HG03521 (cell line): ENCODE measurements at regions not wholly inside any gene's neighbourhood (a gene's known extent, or its start where the extent isn't known, plus 50 kb on each side); places are given as distances from the start of the nearest gene placed in this dataset.

Source experiments
- ATAC-seq: cut with Tn5 transposase; IDR thresholded peaks from one replicate; pipeline ENCODE4 v1.9.1; 2021; ENCODE audit warnings: mild to moderate bottlenecking, moderate library complexity; ENCODE audit not compliant: unreplicated experiment

GRCh38 chr4:148774134-148774533, 331.9 kb upstream of the NR3C2 start:
- no peak for ATAC-seq

DNA sequence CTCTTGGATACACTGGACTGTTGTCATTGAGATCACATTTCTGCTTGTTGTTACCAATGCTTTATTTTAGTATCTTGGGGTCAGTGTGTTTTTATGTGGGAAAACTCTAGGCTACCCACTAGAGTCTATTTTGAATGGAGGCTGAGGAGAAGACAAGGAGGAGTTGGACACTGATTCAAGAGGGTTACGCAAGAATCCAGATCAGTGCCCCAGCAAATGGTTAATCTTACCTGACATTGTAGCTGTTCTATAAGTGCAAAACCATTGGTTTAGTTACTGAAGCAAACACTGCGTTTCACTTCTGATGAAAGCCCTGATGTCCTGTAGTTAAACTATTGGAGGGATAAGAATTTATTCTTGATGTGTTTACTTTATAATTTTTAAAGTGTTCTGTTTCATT, 331.1 kb upstream of the NR3C2 start:
- ATAC-seq, result no peak

GRCh38 chr4:148770848-148771247, 328.6 kb upstream of the NR3C2 start:
- no peak for ATAC-seq

DNA sequence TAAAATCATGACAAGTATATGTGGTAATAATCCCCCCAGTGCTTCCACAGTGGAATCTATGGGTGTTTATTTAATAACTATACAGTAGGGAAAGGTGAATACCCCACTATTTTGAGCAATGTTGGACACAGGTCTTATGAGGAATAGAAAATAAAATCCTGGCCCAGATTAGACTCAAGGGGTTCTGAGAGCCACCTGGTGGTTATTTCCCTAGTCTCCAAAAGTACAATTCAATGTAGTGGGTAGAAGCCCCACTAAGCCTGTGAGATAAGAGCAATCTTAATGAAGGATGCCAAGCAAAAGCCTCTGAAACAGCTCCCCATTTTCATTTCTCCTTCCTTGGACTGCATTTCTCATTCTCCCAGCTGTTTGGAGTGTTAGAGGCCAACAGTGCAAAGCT, 328.2 kb upstream of the NR3C2 start:
- ATAC-seq, result no peak

- no peak for ATAC-seq
Measured at GRCh38 chr4:148764720-148765119, 322.5 kb upstream of the NR3C2 start.

DNA sequence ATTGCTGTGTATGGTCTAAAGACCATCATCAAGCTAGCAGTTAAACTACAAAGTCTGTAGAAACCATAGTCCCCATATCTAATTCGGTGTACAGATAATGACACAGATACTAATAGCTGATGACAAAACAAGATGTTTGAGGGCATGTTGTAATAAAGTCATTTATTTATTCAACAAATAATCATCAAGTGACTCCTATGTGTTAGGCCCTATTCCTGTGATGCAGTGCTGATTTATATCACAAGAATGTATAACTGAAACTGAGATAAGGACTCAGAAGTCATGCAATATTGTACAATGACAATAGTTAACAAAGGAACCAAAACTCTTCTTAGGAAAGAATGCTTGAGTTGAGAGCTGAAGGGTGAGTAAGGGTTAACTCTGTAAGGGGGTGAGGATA, 315.0 kb upstream of the NR3C2 start:
- ATAC-seq, result no peak

DNA sequence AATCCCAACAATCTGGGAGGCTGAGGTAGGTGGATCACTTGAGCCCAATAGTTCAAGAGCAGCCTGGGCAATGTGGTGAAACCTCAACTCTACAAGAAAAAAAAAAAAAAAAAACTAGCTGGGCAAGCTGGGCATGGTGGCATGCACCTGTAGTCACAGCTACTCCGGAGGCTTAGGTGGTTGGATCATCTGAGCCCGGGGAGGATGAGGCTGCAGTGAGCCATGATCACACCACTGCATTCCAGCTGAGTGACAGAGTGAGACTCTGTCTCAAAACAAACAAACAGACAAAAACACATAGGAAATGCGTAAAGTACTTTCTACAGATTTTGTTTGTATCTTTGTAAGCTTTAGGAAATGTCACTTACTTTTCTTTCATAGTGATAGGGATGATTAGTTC, 307.2 kb upstream of the NR3C2 start:
- no peak for ATAC-seq

DNA sequence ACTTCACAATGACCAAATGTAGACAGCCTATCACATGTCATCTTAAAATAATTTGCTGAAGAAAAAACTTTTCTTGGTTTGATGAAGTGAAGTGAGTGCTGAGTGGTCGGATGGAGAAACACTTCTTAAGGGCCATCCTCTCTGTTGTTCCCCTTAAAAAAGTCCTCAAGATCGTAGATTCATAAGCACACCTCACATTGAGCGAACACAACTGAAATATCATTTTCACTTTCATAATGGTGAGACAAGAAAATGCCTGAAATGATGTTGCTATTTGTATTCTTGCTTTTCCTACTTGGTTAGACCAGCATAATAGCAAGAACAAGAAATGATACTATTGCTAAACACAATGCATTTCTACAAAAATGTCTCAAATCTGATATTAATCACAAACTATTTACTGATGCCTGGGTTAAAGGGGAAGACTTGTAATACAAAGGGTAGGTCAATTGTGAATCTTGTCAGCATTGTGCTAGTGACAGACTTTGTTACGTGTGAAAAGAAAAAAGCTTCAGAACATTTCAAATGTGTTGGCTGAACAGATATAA, 305.6 kb upstream of the NR3C2 start:
- ATAC-seq, result no peak

DNA sequence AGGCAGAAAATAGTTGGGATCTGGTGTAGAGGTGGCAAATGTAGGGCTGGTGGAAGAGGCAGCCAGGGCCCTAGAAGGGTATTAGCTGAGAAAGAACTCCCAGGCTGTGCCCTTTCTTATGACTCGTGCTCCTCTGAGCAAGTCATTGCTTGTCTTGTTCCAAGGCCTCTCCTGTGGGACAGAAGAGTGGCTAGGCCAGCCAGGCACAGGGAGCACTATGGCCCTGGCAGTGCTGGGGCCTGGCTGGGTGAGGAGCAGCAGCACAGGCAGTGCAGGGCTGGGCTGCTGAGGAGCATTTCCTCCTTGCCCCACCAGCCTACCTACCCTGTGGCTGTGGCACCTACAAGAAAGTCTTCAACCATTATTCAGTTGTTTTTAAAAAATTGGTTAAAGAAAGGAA, 298.5 kb upstream of the NR3C2 start:
- ATAC-seq, result no peak

DNA sequence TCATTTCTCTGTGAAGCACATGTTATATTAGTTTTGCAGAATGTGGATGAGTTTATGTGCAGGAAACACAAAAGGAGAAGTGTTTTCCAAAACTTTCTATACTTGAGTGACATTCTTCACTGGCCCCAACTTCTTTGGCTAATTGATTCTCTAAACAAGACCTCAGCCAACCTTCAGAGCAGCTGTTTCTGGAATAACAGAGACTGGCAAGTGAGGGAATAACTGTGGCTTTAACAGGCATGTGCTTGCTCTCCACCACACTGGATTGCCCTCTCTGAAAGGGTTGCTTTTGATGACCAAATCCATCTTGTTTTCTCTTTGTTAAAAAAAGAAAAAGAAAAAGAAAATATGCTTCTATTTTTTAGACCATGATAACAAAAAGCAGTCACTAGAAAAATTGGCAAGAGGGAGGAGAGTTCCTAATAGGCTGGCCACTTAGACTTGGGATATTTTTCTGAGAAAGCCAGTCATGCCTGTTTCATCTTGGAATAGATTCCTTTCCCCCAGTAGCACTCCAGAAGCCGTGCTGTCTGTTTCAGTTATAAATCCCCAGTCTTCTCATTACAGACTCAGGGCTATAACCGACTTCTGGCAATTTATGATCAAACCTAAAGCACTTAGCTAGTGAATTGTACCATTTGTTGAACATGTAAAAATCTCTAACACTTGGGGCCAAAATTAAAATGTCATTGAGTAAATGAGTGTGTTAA, 295.0 kb upstream of the NR3C2 start:
- ATAC-seq, result no peak

GRCh38 chr4:148735432-148736155, 293.4 kb upstream of the NR3C2 start:
- ATAC-seq, result no peak

DNA sequence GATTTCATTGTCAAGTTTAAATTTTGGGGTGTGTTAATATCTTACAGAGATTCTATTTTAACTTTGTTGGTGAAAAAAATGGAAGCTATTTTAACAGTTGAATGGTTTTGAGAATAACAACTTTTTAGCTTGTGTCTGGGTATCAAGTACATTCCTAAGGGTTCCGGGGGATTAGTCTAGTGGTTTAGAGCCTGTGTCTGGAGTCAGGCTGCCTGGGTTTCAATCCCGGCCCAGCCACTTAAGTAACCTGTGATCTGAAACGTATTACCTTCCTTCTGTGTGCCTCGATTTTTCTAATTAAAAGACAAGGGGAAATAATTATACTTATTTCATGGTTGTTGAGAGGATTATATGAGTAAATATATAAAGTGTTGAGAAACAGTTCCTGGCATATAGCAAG, 288.6 kb upstream of the NR3C2 start:
- no peak for ATAC-seq

DNA sequence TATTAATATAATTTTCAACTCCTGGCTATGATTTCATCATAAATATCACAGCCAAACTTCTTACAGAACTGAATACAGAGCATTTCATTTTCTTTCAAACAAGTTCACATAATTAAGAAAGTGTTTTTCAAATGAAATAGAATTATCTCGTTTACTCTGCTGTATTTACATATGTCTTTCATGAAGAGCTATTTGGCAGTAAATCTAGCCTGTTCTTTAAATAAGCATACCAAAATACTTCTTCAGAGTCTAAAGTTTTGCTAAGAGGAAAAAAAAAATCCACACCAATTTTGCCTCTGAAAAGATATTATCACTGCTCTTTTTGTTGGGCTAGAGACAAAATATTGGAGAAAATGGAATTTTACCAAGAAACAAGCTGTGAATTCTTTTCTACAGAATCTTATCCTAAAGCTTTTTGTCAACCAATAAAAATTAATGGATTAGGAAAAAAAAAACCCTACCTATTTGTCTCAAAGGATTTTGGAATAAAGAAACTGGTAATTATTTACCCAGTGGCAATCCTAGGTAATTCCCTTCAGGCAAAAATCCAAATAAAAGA, 287.9 kb upstream of the NR3C2 start:
- no peak for ATAC-seq

DNA sequence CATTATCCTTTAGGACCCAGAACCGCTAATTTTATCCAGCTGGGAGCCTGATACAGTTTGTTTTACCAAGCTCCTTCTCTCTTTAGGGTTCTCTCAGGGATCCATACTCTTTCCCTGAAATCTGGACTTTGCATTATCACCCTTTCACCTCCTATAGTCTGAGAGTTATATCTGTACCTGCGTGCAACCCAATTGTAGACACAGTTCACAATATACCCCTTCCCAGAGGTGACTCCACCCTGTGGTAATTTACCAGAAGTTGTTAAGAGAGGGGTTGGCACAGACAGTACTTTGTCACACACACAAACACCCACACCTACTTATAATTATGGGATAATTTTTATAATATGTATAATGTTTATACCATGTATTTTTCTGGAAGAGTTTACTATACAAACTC, 275.8 kb upstream of the NR3C2 start:
- no peak for ATAC-seq

DNA sequence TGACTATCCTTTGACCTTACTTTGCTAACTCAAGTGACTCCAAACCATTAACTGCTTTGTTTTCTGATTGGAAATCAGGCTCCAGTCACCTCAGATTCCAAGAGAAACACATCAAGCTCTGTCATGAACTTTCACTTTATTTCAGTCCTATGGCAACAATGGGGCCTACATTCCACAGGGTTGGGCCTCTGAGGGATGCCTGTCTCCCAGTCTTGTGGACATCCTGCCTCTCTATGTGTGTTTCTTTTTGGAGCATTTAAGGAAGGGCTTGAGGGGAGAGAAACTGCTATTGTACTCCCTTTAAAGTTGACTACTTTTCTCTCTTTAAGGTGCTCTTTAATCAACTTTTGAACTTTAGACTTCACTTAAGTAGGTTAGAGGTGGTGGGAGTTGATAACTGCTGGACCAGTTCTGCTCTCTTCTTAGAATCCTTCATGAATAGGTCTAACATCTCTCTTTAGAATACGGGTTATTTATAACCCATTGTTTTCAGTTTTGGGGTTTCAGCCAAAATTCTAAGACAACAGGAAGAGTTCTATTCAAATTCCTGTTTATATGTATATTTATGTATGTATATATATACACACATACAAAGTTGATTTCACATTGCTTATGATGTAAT, 274.3 kb upstream of the NR3C2 start:
- no peak for ATAC-seq

DNA sequence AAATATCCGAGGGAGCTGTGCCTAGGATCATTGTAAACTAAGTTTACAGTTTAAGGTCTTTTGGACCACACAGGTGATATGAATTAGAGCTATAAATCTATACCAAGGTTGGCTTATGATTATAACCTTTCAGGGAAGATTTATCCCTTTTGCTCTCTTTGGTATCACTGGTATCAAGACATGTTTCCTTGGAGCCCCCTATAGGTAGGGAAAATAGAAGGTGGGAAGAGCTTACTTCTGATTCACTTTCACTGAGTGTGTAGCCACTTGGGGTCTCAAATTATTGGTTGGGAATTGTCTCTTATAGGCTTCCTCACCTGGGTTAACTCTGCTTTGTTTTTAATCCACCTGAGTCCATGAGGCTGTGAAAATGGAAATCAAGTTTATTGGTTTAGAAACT, 262.1 kb upstream of the NR3C2 start:
- no peak for ATAC-seq

- ATAC-seq, result no peak
Measured at GRCh38 chr4:148694702-148695101, 252.5 kb upstream of the NR3C2 start.

DNA sequence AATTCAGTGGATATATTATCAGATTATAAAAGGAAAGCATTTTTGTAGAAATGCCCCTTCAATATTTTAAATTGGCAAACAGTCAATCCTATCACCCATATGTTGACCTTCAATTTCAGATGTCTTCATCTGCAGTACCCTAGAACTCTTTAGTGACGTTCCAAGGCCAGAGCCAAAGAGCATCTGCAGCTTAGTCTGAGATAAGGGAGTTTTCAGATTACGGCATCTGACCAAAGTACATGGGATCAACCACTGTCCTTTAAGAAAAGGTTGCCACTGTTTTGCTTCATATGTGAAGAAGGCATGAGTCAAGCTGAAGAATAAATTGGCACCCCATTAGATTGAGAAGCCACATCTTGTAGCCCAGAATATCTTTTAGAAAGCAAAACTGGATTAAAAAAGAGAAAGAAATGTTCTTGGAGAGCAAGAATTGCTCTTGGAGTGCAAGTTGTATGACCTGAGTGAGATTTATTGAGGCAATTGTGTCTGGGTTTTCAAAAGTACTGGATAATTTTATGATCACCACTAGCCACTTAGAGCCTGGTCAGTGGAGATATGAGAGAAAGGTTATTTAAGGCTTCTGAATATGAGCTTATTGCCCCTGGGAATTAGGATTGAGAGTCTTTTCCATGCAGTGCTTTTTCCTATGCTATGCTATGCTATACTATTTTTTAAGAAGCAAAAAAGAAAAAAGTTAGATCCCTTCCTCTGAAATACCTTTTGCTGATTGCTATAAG, 251.9 kb upstream of the NR3C2 start:
- no peak for ATAC-seq

DNA sequence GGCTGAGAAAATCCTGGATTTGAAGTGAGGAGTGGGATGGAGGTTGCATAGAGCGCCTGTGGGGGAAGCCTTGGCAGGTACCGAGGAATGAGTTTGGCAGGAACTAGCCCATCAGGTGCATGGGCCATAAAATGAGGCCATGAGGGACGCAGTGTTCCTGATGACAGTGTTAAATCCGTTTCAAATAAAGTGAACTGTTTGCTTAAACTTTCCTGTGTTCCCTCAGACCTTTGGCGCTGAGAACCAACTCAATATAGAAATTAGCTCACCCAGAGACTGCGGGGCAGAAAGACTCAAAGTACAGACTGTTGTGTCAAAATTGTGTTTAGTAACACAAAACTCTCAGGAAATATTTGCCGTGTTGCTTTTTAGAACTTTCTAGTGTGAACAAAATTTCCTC, 250.0 kb upstream of the NR3C2 start:
- no peak for ATAC-seq

- ATAC-seq, result no peak
Measured at GRCh38 chr4:148686449-148686848, 244.2 kb upstream of the NR3C2 start.

DNA sequence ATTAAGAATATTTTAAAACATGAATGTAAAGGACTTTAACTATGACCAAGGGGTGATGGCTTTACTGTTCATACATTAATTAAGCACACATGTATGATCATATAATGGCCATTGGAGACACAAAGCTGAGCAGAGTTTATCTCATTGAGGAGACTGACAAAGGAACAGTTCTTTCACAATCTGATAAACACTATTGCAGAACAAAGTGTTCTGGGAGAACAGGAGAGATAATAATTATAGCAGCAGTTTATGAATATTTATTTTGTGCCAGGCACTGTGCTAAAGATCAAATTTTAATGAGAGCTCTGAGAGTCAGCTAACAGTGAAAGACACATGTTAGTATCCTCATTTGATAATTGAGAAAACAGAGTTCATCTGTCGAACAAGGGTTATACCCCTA, 242.4 kb upstream of the NR3C2 start:
- ATAC-seq, result no peak
